Liver (tissue), 3 donors: ENCODE measurements at regions not wholly inside any gene's neighbourhood (a gene's known extent, or its start where the extent isn't known, plus 50 kb on each side); places are given as distances from the start of the nearest gene placed in this dataset.

Source experiments
- CTCF ChIP-seq: fragments of 150-350 bp; IDR thresholded peaks from 2 replicates; pipeline ENCODE4 v1.5.1; 2017; ENCODE audit warnings: improper control_type of control experiment, low read depth, low read length; ENCODE audit not compliant: missing input control
- EGR1 ChIP-seq, 2 donors: IDR thresholded peaks; 2 replicates each; pipeline ENCODE4 v1.6.1; 2016 to 2018; ENCODE audit warnings: antibody characterized with exemption in 2 of 2, low read depth in 2 of 2
- FOXA1 ChIP-seq: IDR thresholded peaks from 2 replicates; pipeline ENCODE4 v1.6.1; 2016; ENCODE audit warnings: antibody characterized with exemption
- GABPA ChIP-seq, 2 donors: IDR thresholded peaks in 1 of 2; conservative IDR thresholded peaks in 1 of 2; 2 replicates each; pipeline ENCODE4 v1.6.1; 2016; ENCODE audit warnings: antibody characterized with exemption in 2 of 2, mild to moderate bottlenecking in 1 of 2, moderate library complexity in 1 of 2
- HNF4A ChIP-seq, 2 donors: conservative IDR thresholded peaks; 2 replicates each; pipeline ENCODE4 v1.6.1; 2016; ENCODE audit warnings: antibody characterized with exemption in 2 of 2, mild to moderate bottlenecking in 2 of 2
- RAD21 ChIP-seq, 2 donors: IDR thresholded peaks; 2 replicates each; pipeline ENCODE4 v1.6.1; 2016; ENCODE audit warnings: antibody characterized with exemption in 2 of 2, mild to moderate bottlenecking in 2 of 2
- REST ChIP-seq: IDR thresholded peaks from 2 replicates; pipeline ENCODE4 v1.6.1; 2016; ENCODE audit warnings: antibody characterized with exemption, mild to moderate bottlenecking
- TAF1 ChIP-seq: conservative IDR thresholded peaks from 2 replicates; pipeline ENCODE4 v1.6.1; 2016; ENCODE audit warnings: antibody characterized with exemption, mild to moderate bottlenecking
- YY1 ChIP-seq: IDR thresholded peaks from 2 replicates; pipeline ENCODE4 v1.6.1; 2016; ENCODE audit warnings: antibody characterized with exemption, mild to moderate bottlenecking
- ZBTB33 ChIP-seq: IDR thresholded peaks from 2 replicates; pipeline ENCODE4 v1.6.1; 2016; ENCODE audit warnings: antibody characterized with exemption
- donor health status: healthy.
- donor health status: healthy.

GRCh38 chr15:70535071-70535954, 228.0 kb downstream of the UACA start:
- no peak for TF ChIP-seq YY1
- no peak for TF ChIP-seq CTCF
- no peak for TF ChIP-seq TAF1
- no peak for TF ChIP-seq ZBTB33
- TF ChIP-seq GABPA (IDR thresholded peaks at IDR 0.05 in 1 of 2, conservative IDR thresholded peaks at IDR 0.05 in 1 of 2) = no peak
- no peak for TF ChIP-seq REST
- TF ChIP-seq FOXA1 = no peak
- TF ChIP-seq EGR1 (IDR thresholded peaks at IDR 0.05; ENCODE audit: low read depth in 2 of 2) = no peak
- no peak for TF ChIP-seq HNF4A (conservative IDR thresholded peaks at IDR 0.05)
- no peak for TF ChIP-seq RAD21 (IDR thresholded peaks at IDR 0.05)
